Urinary bladder (tissue), 3 donors: ENCODE measurements at regions not wholly inside any gene's neighbourhood (a gene's known extent, or its start where the extent isn't known, plus 50 kb on each side); places are given as distances from the start of the nearest gene placed in this dataset.

Source experiments
- DNase-seq: peaks from one replicate; pipeline ENCODE4 v3.0.0-alpha.2; 2015; ENCODE audit errors: extremely low spot score
- H3K27ac ChIP-seq: one replicate; pipeline ENCODE4 v1.5.1; 2013; ENCODE audit warnings: low read depth, mild to moderate bottlenecking, moderate library complexity
- H3K36me3 ChIP-seq: one replicate; pipeline ENCODE4 v1.6.1; 2013; ENCODE audit warnings: mild to moderate bottlenecking, moderate library complexity; ENCODE audit not compliant: insufficient read depth
- H3K4me1 ChIP-seq: one replicate; pipeline ENCODE4 v1.6.1; 2013; ENCODE audit warnings: mild to moderate bottlenecking, moderate library complexity; ENCODE audit not compliant: insufficient read depth
- H3K4me3 ChIP-seq: one replicate; pipeline ENCODE4 v1.5.1; 2013; ENCODE audit warnings: low read depth, low read length
- WGBS: extraction: QIAGEN DNeasy Blood & Tissue Kit; methylation state at CpG from one replicate; pipeline ENCODE4 v1.1.7; 2013; 5-methylcytosine and 5-hydroxymethylcytosine counted together
- donor health status: healthy with polysubstance abuse.
- donor health status: healthy.

- WGBS: 96% methylated on average over 2 of the region's 2 CpGs
- Histone ChIP-seq H3K27ac (no peak overlapping the region), H3K36me3 (no peaks in the 10 kb centered on the region), H3K4me3 (no peak overlapping the region), H3K4me1 (no peaks in the 10 kb centered on the region)
- DNase-seq: no peak
These were observed 483.1 kb downstream of the CDH11 start for GRCh38 chr16:64638766-64639165.

- 82% methylated on average over 2 of the region's 2 CpGs for WGBS
- Histone ChIP-seq H3K36me3 (no peaks in the 10 kb centered on the region), H3K4me3 (no peak overlapping the region), H3K27ac (no peak overlapping the region), H3K4me1 (no peaks in the 10 kb centered on the region)
- DNase-seq: no peak
These were observed 492.2 kb downstream of the CDH11 start for GRCh38 chr16:64629622-64630021.

GRCh38 chr16:64627781-64628180 is 494.1 kb downstream of the CDH11 start:
- Histone ChIP-seq H3K4me3 (no peak overlapping the region), H3K27ac (no peak overlapping the region), H3K4me1 (no peaks in the 10 kb centered on the region), H3K36me3 (no peaks in the 10 kb centered on the region)
- 85% methylated on average over 7 of the region's 7 CpGs for WGBS
- no peak for DNase-seq

- no peaks in the 10 kb centered on the region for H3K36me3 ChIP-seq
- H3K4me3 ChIP-seq: no peak overlapping the region
- DNase-seq: no peak
- H3K27ac ChIP-seq: no peak overlapping the region
- WGBS: 86% methylated on average over 4 of the region's 4 CpGs
- H3K4me1 ChIP-seq: no peaks in the 10 kb centered on the region
These were observed 494.6 kb downstream of the CDH11 start for GRCh38 chr16:64627288-64627687.

GRCh38 chr16:64626776-64627175 is 495.1 kb downstream of the CDH11 start:
- Histone ChIP-seq H3K36me3 (no peaks in the 10 kb centered on the region), H3K4me3 (no peak overlapping the region), H3K27ac (no peak overlapping the region), H3K4me1 (no peaks in the 10 kb centered on the region)
- WGBS: 93% methylated on average over 2 of the region's 2 CpGs
- no peak for DNase-seq

- no peak for DNase-seq
- WGBS: 34% methylated on average over 1 of the region's 1 CpG
- H3K27ac ChIP-seq: no peak overlapping the region
- no peak overlapping the region for H3K4me3 ChIP-seq
- no peaks in the 10 kb centered on the region for H3K4me1 ChIP-seq
- no peaks in the 10 kb centered on the region for H3K36me3 ChIP-seq
These were observed 500.2 kb downstream of the CDH11 start for GRCh38 chr16:64621616-64622015.

GRCh38 chr16:64617836-64618476 is 503.9 kb downstream of the CDH11 start:
- no peak overlapping the region for H3K27ac ChIP-seq
- H3K36me3 ChIP-seq: no peaks in the 10 kb centered on the region
- H3K4me3 ChIP-seq: no peak overlapping the region
- no peaks in the 10 kb centered on the region for H3K4me1 ChIP-seq
- DNase-seq: no peak
- WGBS: 61% methylated on average over 1 of the region's 1 CpG

GRCh38 chr16:64615630-64616280 is 506.1 kb downstream of the CDH11 start:
- H3K4me3 ChIP-seq: no peak overlapping the region
- DNase-seq: no peak
- H3K4me1 ChIP-seq: no peaks in the 10 kb centered on the region
- no peaks in the 10 kb centered on the region for H3K36me3 ChIP-seq
- H3K27ac ChIP-seq: no peak overlapping the region
- 52% methylated on average over 6 of the region's 6 CpGs for WGBS

GRCh38 chr16:64596196-64596595 is 525.7 kb downstream of the CDH11 start:
- H3K27ac ChIP-seq: no peak overlapping the region
- no peak overlapping the region for H3K4me3 ChIP-seq
- H3K4me1 ChIP-seq: no peaks in the 10 kb centered on the region
- DNase-seq: no peak
- no peaks in the 10 kb centered on the region for H3K36me3 ChIP-seq

GRCh38 chr16:64590513-64590912 is 531.4 kb downstream of the CDH11 start:
- Histone ChIP-seq H3K4me1 (no peaks in the 10 kb centered on the region), H3K4me3 (no peak overlapping the region), H3K36me3 (no peaks in the 10 kb centered on the region), H3K27ac (no peak overlapping the region)
- no peak for DNase-seq

- 56% methylated on average over 5 of the region's 5 CpGs for WGBS
These were observed 532.0 kb downstream of the CDH11 start for GRCh38 chr16:64589836-64590235.

GRCh38 chr16:64586781-64587180 is 535.1 kb downstream of the CDH11 start:
- no peak overlapping the region for H3K27ac ChIP-seq
- H3K4me3 ChIP-seq: no peak overlapping the region
- 22% methylated on average over 3 of the region's 3 CpGs for WGBS
- no peak for DNase-seq
- no peaks in the 10 kb centered on the region for H3K36me3 ChIP-seq
- no peaks in the 10 kb centered on the region for H3K4me1 ChIP-seq

More at GRCh38 chr16:64589836-64590235, 532.0 kb downstream of the CDH11 start:
- no peak overlapping the region for H3K27ac ChIP-seq
- no peaks in the 10 kb centered on the region for H3K36me3 ChIP-seq
- DNase-seq: no peak
- no peak overlapping the region for H3K4me3 ChIP-seq
- H3K4me1 ChIP-seq: no peaks in the 10 kb centered on the region

GRCh38 chr16:64585367-64585766 is 536.5 kb downstream of the CDH11 start:
- Histone ChIP-seq H3K4me3 (no peak overlapping the region), H3K36me3 (no peaks in the 10 kb centered on the region), H3K4me1 (no peaks in the 10 kb centered on the region), H3K27ac (no peak overlapping the region)
- DNase-seq: no peak

- no peak for DNase-seq
- H3K4me1 ChIP-seq: no peaks in the 10 kb centered on the region
- WGBS: 86% methylated on average over 7 of the region's 7 CpGs
- no peak overlapping the region for H3K27ac ChIP-seq
- H3K36me3 ChIP-seq: no peaks in the 10 kb centered on the region
- no peak overlapping the region for H3K4me3 ChIP-seq
These were observed 541.3 kb downstream of the CDH11 start for GRCh38 chr16:64580558-64580957.
